Ovary (tissue), 7 donors: ENCODE measurements at regions not wholly inside any gene's neighbourhood (a gene's known extent, or its start where the extent isn't known, plus 50 kb on each side); places are given as distances from the start of the nearest gene placed in this dataset.

Source experiments
- DNase-seq, 5 donors: peaks; one replicate each; pipeline ENCODE4 v3.0.0-alpha.2; 2019 to 2020
- H3K27ac ChIP-seq, 2 donors: fragments of 200-600 bp; one replicate each; pipeline versions ENCODE4 v1.5.1 to v1.8.0; 2019 to 2022
- H3K27me3 ChIP-seq: fragments of 200-600 bp; one replicate; pipeline ENCODE4 v1.8.0; 2022
- H3K36me3 ChIP-seq: fragments of 200-600 bp; sonication (generic); one replicate; pipeline ENCODE4 v1.5.1; 2019
- H3K4me1 ChIP-seq: one replicate; pipeline ENCODE4 v1.8.1; 2013; ENCODE audit warnings: mild to moderate bottlenecking, moderate library complexity; ENCODE audit not compliant: insufficient read depth
- H3K4me3 ChIP-seq: fragments of 200-600 bp; sonication (generic); one replicate; pipeline ENCODE4 v1.5.1; 2017
- H3K9me3 ChIP-seq, 2 donors: fragments of 200-600 bp in 1 of 2; sonication (generic) in 1 of 2; one replicate each; pipeline versions ENCODE4 v1.5.1 to v1.8.1; 2013 to 2019; ENCODE audit warnings: mild to moderate bottlenecking in 1 of 2, moderate library complexity in 1 of 2
- CTCF ChIP-seq, 3 donors: fragments of 450-650 bp in 2 of 3; fragments of 200-600 bp in 1 of 3; IDR thresholded peaks; one replicate each; pipeline versions ENCODE4 v1.5.1 to v1.8.0; 2016 to 2022; ENCODE audit warnings: antibody characterized with exemption in 3 of 3, mild to moderate bottlenecking in 1 of 3
- EP300 ChIP-seq: sonication (generic); formaldehyde crosslinking; IDR thresholded peaks from one replicate; pipeline ENCODE4 v1.6.1; 2017; ENCODE audit warnings: antibody characterized with exemption
- POLR2A ChIP-seq: fragments of 450-650 bp; IDR thresholded peaks from one replicate; pipeline ENCODE4 v1.6.1; 2017; ENCODE audit warnings: antibody characterized with exemption, mild to moderate bottlenecking, moderate library complexity
- WGBS, 3 donors: extraction: QIAGEN DNeasy Blood & Tissue Kit in 1 of 3; methylation state at CpG; one replicate each; pipeline versions ENCODE4 v1.1.5 to v1.1.7; 2013 to 2017; 5-methylcytosine and 5-hydroxymethylcytosine counted together
- intact Hi-C, 4 donors: fragments of 100-400 bp; cut with DNase I; formaldehyde crosslinking; loops; one replicate each; pipeline versions ENCODE4 v1.11.0 to v1.15.1; 2022 to 2023
- donor health status: DM: no; HTN: no; CAD: no; lungs with moderate emphysema.
- donor health status: DM: no; HTN: no; CAD: no.
- donor health status: Bipolar disorder and iron deficiency.
- donor health status: DM: no; HTN: no; CAD: no.
- donor health status: DM: yes; HTN: yes; CAD: no.

GRCh38 chr16:86090461-86091170 is 191.7 kb downstream of the IRF8 start:
- TF ChIP-seq POLR2A: no peak
- TF ChIP-seq EP300: no peak
- TF ChIP-seq CTCF (IDR thresholded peaks at IDR 0.05): no peak
- Histone ChIP-seq H3K27ac (no peak overlapping the region), H3K36me3 (no peaks in the 10 kb centered on the region), H3K27me3 (no peaks in the 10 kb centered on the region), H3K4me1 (no peaks in the 10 kb centered on the region), H3K4me3 (no peak overlapping the region), H3K9me3 (no peaks in the 10 kb centered on the region)
- intact Hi-C loops: no loop called here
- 38 to 56% (median 46%) methylated on average over 9 of the region's 9 CpGs for WGBS, 3 donors
- no peak for DNase-seq

- 90 to 94% (median 91%) methylated on average over 7 of the region's 7 CpGs for WGBS, 3 donors
- no peak for DNase-seq
Observed at GRCh38 chr16:86091976-86092375, 193.0 kb downstream of the IRF8 start.

GRCh38 chr16:86092586-86093480 is 193.9 kb downstream of the IRF8 start:
- Histone ChIP-seq H3K27ac (no peak overlapping the region), H3K36me3 (no peaks in the 10 kb centered on the region), H3K9me3 (no peaks in the 10 kb centered on the region), H3K4me1 (no peaks in the 10 kb centered on the region), H3K4me3 (no peak overlapping the region), H3K27me3 (no peaks in the 10 kb centered on the region)
- intact Hi-C loops: no loop called here
- DNase-seq: no peak
- TF ChIP-seq CTCF (IDR thresholded peaks at IDR 0.05): no peak
- no peak for TF ChIP-seq POLR2A
- TF ChIP-seq EP300: no peak
- 86 to 91% (median 87%) methylated on average over 27 of the region's 27 CpGs for WGBS, 3 donors

More at GRCh38 chr16:86091976-86092375, 193.0 kb downstream of the IRF8 start:
- no peak for TF ChIP-seq POLR2A
- TF ChIP-seq EP300: no peak
- TF ChIP-seq CTCF (IDR thresholded peaks at IDR 0.05): no peak
- Histone ChIP-seq H3K27me3 (no peaks in the 10 kb centered on the region), H3K9me3 (no peaks in the 10 kb centered on the region), H3K4me3 (no peak overlapping the region), H3K27ac (no peak overlapping the region), H3K4me1 (no peaks in the 10 kb centered on the region), H3K36me3 (no peaks in the 10 kb centered on the region)
- intact Hi-C loops: no loop called here

GRCh38 chr16:86093801-86094750 is 195.1 kb downstream of the IRF8 start:
- DNase-seq: no peak

More at GRCh38 chr16:86093801-86094750, 195.1 kb downstream of the IRF8 start:
- H3K27ac ChIP-seq: no peak overlapping the region
- no peak for TF ChIP-seq CTCF (IDR thresholded peaks at IDR 0.05)
- TF ChIP-seq POLR2A: no peak
- TF ChIP-seq EP300: no peak
- no peak overlapping the region for H3K4me3 ChIP-seq
- WGBS, 3 donors: 63 to 82% (median 74%) methylated on average over 13 to 14 of the region's 14 CpGs
- intact Hi-C loops: no loop called here
- H3K4me1 ChIP-seq: no peaks in the 10 kb centered on the region
- no peaks in the 10 kb centered on the region for H3K9me3 ChIP-seq
- H3K36me3 ChIP-seq: no peaks in the 10 kb centered on the region
- no peaks in the 10 kb centered on the region for H3K27me3 ChIP-seq
